ENCODE measurements at regions not wholly inside any gene's neighbourhood (a gene's known extent, or its start where the extent isn't known, plus 50 kb on each side); places are given as distances from the start of the nearest gene placed in this dataset.

DNA sequence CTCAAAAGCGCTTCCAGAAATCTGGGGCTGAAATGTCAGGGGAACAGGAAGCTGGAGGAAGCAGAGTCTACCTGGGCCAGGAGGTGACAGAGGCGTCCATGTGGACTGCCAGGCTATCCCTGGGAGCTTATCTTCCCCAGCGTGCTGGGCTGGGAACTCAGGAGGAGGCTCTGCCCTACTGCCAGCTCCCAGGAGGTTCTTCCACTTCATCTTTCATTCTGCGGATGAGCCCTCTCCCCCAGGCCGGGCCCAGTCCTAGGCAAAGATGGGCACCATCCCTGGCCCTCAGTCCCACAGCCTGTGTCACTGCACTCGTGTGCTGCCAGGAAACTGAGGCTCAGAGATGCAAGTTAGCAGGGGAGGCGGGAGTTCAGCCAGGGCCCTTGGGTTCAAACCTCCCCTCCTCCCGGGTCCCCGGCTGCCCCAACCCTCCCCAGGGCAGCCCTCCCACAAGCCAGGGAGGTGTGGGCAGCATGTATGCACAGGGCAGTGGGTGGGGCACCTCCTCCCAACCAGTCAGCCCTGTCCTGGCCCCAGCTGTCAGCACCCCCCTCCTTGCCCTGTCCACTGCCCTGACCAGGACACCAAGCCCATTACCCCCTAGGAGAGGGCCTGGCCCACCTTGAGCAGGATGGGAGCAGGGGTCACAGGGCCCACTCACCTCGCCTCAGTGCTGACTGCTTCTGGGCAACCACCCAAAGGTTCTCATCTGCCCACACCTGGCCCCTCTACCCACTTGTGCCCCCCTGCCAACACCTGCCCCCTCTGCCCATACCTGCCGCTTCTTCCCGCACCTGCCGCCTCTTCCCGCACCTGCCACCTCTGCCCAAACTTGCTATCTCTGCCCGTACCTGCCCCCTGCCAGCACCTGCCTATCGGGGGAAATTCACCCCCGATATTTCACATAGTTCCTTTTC is 226.0 kb downstream of the NPHP4 start:
- DNase-seq = no peak

DNA sequence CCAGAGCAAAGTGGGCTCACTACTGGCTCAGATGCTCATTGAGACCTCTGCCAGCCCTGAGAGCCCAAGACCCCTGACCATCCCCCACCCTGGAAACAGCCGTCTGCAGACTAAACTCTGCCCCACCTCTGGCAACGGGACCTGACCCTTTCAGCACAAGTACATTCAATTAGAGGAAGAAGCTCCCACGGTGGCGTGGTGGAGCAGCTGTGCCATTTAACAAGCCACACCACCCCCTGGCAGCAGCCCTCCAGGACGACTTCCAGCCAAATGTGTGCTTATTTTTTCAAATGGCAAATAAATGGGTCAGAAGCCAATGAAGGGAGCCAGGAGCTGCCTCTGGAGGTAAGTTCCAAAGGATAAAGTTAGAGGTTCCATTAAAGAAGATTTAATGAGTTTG is 226.7 kb downstream of the NPHP4 start:
- DNase-seq = no peak

DNA sequence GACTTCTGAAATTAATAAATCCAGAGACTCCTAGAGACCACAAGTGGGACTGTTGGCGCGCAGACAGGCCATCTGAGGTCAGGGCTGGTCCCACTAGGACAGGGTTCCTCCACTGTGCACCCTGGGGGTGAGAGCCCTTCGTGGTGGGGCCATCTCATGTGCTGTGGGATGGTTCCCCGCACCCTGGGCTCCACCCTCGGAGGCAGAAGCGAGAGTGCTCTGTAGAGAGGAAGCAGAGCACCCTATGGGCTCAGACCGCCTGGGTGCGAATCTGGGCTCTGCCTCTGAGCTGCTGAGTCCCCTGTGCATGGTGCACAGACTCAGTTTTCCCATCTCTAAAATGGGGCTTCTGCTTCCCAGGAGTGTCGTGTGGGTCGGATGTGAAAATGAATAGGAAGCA is 227.3 kb downstream of the NPHP4 start:
- DNase-seq = no peak

DNA sequence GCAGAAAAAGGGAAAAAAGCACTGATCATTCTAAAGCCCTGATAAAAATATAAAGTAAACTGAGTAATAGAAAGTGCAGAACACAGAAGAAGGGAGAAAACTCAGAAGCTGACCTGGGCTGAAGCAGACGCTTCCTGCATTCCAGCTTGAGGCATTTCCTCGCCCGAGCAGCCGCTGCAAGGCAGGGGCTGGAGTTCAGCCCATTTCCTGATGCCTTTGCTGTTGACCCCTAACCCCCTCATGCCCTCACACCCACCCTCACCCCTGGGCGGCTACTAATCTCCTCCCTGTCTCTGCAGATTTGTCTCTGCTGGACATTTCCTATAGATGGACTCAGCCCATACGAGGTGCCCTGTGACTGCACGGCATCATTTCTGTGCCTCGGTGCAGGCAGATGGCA is 227.8 kb downstream of the NPHP4 start:
- no peak for DNase-seq

DNA sequence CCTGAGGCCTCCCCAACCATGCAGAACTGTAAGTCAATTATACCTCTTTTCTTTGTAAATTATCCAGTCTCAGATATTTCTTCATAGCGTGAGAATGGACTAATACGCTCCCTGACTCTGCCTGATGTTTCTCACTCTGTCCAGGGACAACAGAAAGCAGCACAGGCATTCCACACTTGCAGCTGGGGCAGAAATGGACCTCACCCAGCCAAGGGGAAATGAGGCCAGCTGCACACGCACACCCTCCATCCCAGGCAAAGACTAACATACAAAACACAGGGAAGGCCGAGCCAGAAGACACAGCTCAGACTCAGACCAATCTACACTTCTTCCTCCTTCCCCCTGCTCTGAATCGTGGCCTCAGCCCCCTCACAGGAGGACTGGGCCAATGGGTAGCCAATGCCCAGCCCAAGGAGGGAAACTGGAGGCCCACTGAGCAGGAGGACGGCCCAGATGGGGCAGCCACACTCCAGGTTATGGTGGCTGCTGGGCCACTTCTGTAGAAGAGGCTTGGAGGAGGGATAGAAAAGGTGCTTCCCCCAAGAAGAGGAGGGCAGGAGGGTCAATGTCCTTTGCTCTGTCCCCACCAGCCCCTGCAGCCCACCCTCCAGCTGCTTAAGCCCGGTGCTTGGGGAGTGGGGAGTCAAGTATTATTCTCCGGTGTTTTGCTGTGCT is 228.4 kb downstream of the NPHP4 start:
- no peak for DNase-seq

DNA sequence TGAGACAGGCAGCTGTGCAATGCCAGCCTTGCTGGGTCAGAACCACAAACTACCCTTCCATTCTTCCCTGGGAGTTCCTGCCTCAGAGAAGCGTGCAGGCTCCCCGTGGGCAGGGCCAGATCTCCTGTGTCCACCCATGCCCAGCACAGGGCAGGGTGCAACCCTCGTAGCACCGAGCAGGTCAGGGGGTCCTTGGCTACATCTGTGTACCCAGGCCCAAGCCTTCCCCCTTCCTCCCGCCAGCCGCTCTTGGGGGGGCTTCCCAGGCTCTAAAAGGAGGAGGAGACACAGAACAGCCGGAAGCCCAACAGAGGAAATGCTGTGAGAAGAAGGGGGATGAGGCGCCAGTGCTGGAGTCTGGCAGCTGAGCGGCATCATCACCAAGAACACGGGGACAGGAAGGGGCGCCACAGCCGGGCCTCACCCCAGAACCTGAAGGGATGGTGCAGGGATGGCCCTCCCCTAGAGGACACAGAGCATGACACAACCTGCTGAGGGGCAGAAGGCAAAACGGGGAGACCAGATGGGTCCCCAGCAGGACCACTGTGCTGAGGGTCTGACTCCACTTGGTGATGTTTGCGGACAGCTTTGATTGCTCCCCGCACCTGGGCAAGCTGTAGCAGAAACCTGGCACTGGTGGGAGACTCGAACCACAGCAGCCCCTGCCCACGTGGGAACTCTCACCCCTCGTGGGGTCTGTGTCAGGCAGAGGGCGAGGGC is 233.2 kb downstream of the NPHP4 start:
- no peak for DNase-seq

DNA sequence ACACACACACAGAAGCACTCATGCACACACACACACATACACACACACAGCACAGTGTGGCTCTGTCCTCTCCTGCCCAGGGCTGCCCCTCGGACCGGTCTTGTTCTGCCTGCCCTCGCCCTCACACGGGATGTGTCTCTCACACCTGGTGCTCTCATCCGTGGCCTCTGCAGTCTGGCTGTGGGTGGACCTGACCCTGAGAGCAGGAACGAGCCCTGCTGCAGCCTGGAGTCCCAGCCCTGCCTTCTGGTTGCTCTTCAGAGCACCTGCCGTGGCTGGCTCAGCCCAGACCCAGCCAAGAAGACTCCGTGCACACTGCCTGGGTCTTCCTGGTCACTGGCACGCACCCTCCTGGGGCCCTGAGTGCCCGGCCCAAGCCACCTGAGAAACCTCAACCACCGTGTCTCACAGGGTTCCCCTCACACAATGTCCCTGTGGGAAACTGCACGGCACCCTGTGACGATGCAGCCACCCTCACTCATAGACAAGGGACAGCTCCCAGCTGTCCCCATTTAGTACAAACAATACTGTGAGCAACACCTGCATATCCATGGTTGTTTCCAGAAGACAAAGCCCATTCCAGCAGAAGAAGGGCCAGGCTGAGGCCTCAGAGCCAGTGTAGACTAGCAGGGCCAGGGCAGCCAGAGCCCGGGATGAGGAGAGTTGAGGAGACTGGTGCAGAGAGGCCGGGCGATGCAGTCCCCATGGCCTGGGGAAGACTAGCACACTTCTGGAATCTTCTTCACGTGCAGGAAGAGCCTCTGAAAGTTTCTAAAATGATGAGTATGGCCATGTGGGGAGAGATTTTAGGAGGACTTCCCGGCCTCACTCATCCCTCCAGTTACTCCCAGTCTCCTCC is 234.0 kb downstream of the NPHP4 start:
- DNase-seq = no peak

DNA sequence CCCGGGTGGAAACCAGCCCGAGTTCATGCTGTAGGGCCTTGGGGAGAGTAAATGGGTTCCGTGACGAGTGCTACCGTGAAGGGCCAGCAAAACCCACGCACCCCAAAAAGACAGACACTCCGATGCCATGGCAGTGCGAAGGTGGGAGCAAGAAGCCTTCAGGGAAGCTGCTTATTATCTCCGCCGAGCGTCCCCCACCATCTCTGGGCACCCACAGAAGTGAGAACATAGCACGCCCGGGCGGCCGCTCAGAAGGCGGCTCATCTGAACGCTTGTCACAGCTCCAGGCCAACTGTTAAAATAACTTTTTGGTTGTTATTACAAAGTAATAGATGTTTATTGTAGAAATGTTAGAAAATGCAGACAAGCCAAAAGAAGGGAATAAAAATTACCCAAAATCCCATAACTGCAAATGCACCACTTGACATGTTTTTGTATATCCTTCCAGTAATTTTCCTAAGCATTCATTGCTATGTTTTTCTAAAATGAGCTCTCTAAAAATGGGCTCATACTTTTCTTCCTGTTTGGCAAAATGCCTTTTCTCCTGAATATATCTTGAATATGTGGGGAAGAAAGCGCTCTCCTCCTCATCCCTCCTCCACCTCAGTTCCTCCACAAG is 234.9 kb downstream of the NPHP4 start:
- no peak for DNase-seq

DNA sequence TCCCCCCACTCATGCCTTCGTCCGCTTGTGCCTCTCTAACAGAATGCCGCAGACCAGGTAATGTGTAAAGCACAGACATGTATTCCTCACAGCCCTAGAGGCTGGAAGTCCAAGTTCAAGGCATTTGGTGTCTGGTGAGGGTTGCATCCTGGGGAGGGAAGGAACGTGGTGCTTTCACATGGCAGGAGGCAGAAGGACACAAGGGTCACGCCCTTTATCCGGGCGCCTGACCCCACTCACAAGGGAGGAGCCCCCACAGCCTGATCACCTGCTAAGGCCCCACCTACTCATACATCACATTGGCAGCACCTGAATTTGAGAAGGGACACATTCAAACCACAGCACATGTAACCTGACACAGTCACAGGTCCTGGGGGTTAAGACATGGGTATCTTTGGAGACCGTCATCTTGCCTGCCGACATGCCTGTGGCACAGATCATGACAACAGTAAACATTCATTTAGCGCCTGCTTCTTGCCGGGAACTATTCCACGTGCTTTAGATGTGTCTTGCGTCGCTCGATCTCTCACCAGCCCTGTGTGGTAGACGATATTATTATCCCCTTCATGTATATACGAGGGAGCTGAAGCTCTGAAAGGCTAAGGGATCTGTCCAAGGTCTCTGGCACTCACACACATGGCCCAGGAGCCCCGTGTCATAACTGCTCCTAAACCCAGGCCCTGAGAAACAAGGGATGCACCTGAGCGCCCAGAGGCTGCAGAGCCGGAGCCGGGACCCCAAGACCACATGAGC is 235.6 kb downstream of the NPHP4 start:
- DNase-seq = no peak

DNA sequence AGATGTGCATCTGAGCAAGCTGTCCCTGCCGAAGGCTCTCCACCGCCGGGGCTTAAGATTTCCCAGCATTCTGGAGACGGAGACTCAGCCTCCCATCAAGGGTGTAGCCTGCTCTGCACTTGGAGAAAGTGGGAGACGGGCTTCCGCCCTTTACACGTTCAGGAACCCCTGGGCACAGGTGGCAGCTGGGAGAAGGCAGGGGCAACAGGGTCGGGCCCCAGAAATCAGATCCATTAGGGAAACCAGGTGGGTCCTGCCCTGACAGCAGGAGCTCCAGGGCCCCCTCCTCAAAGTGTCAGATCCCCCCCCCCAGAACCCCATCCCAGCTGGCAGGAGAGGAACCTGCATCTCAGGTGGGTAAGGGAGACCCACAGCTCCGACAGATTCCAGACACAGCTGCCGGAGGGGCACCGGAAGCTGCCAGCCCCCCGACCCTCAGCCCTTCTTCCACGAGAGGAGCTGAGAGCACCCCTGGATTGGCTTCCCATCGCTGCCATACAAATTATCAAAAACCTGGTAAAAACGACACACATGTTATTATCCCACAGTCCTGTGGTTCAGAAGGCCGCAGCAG is 236.6 kb downstream of the NPHP4 start:
- DNase-seq = no peak

DNA sequence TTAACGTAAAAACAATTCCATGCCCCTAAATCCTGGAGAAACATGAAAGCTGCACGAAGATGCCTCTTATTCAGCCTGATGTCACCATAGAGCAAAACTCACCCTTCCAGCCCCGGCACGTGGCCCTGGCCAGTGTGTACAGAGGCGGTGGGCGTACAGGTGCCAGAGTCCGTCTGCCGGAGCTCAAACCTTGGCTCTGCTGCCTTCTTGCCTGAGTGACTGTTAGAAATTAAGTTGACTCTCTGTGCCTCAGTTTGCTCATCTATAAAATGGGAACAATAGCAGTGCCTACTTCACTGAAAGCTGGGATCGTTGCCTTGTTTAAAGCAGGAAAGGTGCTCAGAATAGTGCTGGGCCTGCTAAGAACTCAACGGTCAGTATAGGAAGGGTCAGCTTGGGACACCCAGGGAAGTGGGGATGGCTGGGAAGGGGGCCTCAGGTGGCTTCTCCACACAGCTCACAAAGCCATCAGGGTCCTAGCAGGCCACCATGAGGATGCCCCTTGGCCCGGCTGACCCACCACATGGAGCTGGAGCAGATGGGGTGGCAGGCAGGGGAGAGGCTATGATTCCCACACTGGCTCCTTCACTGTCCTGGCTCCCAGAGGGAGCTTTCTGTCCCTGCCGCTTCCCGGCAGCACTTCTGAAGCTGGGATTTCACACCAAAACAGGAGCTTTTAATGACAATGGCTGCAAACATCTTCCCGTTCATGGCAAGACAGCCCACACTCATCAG is 237.2 kb downstream of the NPHP4 start:
- DNase-seq = no peak

DNA sequence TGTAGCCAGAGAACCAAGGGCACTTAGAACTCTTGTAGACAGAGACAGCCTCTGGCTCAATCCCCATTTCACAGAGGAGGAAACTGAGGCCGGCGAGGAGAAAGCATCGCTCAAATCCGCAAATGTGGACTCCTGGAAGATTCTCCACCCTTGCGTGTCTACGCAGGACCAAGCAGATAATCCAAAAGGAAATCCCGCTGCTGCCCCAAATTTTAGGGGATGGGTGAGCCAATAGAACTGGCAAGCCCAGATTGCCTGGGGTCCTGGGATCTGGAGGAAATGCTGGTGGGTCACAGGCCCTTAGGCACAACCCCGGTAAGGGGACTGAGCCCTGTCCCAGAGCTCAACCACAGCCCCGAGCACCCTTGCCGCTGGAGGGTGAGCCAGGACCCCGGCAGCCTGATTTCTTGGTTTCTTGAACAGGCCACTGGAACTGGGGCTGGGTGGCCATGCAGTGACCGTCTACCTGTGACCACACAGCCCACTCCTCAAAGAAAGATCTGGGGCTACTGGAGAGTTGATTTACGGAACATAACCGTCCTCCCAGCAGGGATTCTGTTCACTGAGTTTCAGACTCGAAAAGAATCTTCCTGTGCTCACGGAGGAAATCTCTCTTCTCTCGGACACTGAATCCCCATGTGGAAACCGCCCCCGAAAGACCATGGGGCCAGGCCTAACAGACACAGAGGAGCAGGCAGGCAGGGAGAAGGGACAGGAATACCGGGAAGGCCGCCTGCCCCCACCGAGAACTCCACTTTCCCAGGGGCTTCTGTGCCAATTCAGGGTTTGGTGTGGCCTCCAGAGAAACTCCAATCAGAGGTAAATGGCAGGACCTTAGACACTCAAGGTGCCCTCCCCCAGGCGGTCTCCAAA is 238.4 kb downstream of the NPHP4 start:
- no peak for DNase-seq

DNA sequence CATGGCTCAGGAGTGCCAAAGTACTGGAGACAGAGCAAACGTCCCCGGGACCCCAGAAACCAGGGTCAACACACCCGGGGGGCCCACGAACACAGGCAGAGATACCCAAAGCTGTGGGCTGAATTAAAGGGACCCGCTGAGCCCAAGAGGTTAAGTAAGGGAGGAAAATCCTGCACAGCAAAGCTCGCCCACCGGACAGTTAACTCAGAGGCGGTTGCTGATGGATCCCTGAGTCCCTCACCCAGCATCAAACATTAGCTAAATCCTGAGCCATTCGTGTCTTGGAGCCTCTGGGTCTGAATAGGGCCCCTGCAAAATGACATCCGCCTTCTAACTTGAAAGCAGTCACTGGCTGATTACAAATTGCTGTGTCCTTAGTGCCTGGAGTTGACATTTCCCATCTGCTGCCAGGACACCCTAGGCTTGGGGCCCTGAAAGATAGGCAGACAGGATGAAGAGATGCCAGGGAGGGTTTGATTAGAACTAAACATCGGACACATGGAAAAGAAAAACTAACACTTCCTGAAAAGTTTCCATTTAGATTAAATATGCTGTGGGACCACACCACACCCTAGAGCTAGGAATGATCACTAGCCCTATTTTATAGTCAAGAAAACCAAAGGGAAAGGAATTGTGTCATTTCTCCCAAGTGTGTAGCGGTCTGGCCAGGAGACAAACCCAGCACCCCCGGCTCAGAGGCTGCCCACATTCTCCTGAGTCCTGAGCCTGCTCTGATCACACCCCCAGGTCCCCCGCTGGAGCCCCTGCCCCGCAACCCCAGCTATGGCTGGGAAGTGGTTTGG is 239.3 kb downstream of the NPHP4 start:
- DNase-seq = no peak

DNA sequence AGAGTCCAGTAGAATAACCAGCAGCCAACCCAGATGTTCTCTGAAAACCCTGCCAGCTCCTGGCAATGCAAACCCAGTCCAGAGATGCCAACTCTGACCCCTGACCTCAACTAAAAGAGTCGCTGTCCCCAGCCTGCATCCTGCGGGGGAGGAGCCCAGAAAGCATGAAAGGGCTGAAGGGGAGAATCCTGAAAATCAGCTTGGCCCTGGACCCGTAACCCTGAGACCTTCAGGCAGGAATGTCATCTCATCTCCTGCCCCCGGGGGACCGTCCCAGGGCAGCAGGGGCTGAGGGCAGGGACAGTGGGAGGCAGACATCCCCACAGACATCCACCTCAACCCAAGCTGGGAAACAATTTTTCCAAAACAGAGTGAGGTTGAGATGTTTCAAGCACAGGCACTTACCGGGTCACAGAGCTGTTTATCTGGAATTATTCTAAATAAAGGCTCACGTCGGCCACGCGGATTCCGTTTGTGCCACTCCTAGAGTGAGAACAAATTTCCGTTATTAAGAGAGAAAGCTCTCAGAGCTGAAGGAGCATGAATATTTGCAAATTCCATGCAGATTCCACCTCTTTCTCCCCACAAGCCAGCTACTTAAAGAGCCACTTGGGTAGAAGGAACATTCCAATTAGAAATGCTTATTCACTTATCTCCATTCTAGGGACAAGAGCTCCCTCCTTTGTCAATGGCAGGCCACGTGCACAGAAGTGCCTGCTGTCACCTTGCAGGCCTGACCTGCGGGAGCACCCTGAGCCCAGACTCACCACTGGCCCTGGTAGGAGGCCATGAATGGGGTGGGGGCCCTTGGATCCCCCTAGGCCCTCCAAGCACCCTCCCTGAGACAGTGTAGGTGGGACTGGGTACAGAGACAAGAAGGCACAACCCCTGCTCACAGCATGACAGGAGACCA is 240.1 kb downstream of the NPHP4 start:
- DNase-seq = no peak

DNA sequence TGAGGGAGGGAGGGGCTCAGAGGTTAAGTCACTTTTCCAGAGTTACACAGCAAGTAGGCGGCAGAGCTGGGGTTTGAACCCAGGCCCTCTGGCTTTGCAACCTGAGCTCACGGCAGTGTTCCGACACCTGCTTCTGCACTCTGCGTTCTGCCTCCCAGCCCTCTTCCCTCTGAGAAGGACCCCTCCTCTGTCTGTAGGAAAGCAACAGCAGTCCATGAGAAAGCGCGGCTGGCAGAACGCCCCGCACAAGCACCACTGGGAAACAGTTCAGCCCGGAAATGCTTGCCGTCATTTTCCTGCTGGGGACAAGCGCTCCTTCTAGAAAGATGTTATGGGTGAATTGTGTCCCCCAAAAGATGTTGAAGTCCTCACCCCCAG is 241.1 kb downstream of the NPHP4 start:
- DNase-seq = no peak

DNA sequence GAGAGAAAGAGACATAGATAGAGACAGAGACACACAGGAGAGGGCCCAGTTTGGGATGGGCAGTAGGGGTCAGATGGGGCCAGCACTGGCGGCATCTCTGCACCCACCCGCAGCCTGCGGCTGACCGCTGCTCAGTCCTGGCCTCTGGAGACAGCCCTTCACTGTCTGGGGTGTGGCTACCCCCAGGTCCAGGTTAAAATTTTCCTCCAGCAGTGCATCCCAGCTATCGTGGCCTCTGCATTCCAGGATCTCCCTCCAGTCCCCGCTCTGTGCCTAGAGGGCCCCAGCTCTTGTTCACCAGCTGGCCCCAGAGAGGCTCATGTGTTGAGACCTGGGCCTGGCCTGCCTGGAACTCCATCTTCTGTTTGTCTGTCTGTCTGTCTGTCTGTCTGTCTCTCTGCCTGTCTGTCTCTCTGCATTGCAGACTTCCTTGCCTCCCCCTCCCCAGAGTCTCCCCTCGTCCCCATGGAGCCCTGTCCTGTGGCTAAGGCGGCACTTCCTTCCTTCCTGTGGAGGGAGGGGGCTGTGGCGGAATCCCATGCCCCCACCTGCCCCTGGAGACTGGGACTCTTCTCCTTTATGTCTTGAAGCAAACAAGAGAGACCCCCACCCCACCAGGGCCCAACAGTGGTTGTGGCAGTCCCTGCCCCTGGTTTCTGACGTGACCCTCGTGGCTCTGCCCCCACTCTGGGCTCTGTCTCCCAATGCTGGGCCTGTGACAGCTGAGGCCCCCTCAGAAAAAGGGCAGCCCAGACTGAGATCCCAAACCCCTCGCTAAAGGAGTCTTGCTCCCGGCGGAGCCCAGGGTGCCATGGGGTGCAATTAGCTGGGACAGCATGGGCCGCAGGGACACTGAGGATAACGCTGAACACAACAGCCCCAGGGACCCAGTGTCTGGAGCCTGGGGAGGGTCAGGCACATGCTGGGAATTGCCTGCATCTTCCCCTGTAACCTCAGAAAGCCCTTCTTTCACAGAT is 241.8 kb downstream of the NPHP4 start:
- no peak for DNase-seq

All from activated CD4-positive, alpha-beta T cell treated with anti-CD3 and anti-CD28 coated beads, Interleukin-2, amount 50 U/mL, for 4 hours (primary cell).